ENCODE measurements at regions not wholly inside any gene's neighbourhood (a gene's known extent, or its start where the extent isn't known, plus 50 kb on each side); places are given as distances from the start of the nearest gene placed in this dataset.
"Not testable (repeated sequence)": the region's sequence is repeated elsewhere in the genome, so short reads cannot be mapped to it uniquely, and the experiment has no call there.

GRCh38 chr1:38180388-38180787 lies 133.8 kb upstream of the POU3F1 start:
- not testable (repeated sequence) for DNase-seq (ENCODE audit: low read depth in 3 of 3)

- DNase-seq (ENCODE audit: low read depth in 3 of 3) = no peak
These were observed 132.9 kb upstream of the POU3F1 start for GRCh38 chr1:38179483-38179882.

DNA sequence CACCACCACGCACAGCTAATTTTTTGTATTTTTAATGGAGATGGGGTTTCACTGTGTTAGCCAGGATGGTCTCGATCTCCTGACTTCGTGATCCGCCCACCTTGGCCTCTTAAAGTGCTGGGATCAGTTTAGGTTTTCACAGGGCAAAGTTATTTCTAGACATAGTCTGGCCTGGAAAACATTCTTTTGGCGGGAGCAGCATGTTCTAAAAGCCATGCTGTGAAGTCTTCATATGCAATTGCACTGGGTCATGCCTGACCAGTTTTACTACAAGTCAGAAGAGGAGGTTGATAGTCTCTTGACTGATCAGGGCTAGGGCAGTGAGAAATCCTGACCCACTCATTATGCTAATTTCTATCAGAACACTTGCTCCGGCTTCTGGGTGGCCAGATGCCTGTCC lies 131.6 kb upstream of the POU3F1 start:
- DNase-seq (ENCODE audit: low read depth in 3 of 3) = no peak

DNA sequence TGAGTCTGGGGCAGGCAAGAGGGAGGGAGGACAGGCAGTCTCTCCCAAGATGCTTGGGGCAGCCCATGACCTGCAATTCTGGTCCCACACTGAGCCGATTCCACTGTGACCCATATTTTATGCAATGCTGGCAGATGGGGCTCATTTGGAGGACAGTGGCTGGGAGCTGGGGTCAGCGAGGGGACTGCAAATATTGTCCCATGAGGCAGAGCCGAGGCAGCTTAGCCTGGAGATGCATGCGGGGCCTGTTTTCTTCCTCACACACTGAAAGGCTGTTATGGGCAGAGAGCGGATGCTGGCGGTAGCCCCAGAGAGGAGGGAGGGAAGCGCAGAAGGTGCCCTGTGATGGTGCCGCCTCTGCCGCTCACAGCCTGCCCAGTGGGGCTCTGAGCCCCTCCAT lies 128.5 kb upstream of the POU3F1 start:
- no peak for DNase-seq (ENCODE audit: low read depth in 3 of 3)

GRCh38 chr1:38173848-38174247 lies 127.3 kb upstream of the POU3F1 start:
- no peak for DNase-seq (ENCODE audit: low read depth in 3 of 3)

DNA sequence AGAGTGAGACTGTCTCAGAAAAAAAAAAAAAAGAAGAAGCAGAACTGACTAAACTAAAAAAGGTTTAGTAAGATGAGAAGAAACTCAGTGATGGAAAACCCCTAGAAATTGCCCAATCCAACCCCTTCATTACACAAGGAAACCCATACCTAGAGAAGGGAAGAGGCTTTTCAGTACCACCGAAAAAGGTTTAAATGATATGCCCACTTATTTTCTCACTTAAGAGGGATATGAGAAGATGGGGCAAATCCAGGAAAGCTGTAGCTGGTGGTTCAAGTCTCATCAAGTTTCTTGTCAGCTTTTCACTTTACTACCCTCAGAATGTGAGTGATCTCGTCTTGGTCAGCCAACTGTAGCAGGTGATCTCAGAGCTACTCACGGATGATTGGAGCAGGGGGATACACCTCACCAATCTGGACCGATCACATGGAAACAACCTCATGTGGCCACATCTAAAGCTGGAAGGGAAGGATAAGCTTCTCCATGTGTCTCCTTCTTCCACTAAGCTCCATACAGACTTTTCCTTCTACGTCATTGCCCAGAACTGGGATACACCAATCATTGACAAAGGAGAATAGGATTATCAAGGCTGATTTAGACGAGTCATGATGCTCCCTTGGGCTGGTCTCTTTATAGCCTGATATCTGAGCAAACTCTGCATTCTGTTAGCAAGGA lies 126.7 kb upstream of the POU3F1 start:
- DNase-seq (ENCODE audit: low read depth in 3 of 3) = no peak

- no peak for DNase-seq (ENCODE audit: low read depth in 3 of 3)
These were observed 122.5 kb upstream of the POU3F1 start for GRCh38 chr1:38169121-38169520.

GRCh38 chr1:38168365-38168764 lies 121.8 kb upstream of the POU3F1 start:
- no peak for DNase-seq (ENCODE audit: low read depth in 3 of 3)

DNA sequence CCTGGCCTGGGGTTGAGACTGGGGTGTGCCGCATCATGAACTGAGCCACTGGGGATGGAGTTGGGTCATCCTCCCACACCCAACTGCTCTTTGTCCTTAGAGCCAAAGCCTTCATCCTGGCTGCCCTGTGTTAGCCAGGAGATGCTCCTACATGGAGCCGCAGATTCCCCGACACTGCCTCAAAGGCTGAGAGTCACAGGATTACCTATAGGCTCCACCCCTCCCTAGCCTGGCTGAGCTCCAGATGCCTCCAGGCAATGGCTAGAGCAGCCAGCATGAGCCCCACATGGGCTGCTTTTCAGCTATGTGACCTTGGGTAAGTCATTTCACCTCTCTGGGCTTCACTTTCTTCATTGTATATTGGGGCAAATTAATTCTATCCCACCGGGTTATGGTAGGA lies 119.9 kb upstream of the POU3F1 start:
- DNase-seq (ENCODE audit: low read depth in 3 of 3) = no peak

GRCh38 chr1:38153778-38154470 lies 107.3 kb upstream of the POU3F1 start:
- DNase-seq (ENCODE audit: low read depth in 3 of 3) = no peak

DNA sequence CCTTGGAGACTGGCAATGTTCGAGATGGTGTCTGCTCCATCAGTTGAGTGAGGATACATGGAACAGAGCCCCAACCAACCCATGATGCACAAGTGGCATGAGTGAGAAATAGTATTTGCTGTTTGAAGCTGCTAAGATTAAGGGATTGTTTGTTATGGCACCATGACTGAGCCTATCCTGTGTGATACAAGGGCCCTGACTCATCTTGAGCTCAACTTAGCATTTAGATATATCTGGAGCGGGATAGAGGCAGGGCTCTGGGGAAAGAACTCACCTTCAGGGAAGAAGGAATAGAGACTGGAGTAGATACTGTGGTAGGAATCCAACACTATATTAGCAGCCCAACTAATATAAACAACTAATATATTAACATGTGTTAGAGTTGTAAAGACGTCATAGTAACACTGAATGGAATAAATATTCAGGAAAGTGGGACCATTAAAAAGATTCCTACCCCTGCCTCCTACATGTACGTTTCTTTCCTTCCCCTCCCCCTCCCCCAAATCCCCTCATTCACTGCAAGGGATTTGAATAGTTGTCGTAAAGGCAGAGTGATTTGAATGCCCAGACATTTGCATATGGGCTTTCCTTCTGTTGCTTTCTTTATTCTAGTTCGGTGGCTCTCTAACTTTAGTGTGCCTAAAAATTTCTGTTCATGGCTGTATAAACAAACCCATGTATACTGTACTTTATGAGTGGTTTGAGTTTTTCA lies 106.6 kb upstream of the POU3F1 start:
- DNase-seq (ENCODE audit: low read depth in 3 of 3) = no peak

DNA sequence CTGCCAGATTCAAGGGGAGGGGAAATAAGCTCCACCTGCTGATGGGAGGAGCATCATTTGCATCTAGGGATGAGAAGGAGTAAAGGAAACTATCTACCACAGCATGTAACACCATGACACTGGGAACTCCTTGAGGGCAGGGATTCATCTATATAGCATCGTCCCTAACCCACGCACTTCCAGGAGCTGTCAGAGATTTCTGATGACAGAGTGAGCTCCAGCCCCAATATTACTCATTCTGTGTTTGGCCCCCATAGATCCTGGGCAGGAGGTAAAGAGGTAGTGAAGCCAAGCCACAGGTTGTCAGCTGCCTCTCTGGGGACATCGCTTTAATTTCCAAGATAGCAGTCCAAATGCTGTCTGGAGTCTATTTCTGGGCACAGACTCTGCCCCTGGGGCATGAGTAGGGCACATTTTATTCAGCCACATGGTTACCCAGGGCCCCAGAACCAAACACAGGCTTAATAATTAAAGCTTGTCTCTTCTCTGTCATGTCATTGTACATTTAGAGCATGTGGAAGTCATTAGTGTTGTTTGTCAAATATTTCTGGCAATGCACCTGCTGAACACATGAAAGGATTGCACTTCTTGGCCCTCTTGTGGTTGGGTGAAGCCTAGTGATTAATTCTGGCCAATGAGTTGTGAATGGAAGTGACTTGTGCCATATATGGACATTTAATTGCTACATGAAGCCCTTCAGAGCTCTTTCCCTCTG lies 105.9 kb upstream of the POU3F1 start:
- DNase-seq (ENCODE audit: low read depth in 3 of 3) = no peak

GRCh38 chr1:38151399-38151798 lies 104.8 kb upstream of the POU3F1 start:
- DNase-seq (ENCODE audit: low read depth in 3 of 3) = no peak

DNA sequence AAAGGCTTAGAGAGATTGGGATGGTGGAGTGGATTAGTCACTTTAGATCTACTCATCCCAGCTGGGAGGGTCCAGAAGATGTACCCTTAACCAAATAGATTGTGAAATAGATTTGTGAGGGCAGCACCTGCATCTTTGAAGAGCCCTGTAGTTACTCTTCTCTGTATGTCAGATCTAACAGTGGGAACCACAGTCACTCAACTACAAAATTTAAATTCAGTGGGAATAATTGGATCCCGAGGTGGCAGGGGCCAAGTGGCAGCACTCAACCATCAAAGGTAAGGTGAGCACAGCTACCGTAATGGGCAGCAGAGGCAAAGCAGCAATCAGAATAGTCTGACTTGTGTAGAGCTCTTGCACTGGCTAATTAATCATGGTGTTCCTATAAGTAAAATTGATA lies 99.5 kb upstream of the POU3F1 start:
- DNase-seq (ENCODE audit: low read depth in 3 of 3) = not testable (repeated sequence)

DNA sequence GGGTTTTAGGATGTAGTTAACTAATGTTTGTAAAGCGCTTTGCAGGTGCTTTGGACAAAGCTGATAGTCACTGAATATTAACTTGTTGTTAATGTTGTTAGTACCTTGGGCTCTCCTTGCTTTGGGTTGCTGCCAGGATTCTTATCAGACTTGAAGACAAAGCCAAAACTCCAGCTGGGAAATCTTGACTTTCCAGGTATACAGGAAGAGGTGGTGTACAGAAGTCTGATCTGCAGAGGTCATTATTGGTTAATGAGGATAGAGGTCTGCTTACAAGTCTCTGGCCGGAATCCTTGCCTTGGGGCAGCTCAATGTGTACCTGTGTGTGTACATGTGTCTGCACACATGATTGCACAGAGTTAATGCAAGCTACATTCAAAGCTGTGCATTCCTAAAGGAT lies 96.0 kb upstream of the POU3F1 start:
- no peak for DNase-seq (ENCODE audit: low read depth in 3 of 3)

GRCh38 chr1:38141483-38141882 lies 94.9 kb upstream of the POU3F1 start:
- no peak for DNase-seq (ENCODE audit: low read depth in 3 of 3)

- DNase-seq (ENCODE audit: low read depth in 3 of 3) = no peak
These were observed 93.3 kb upstream of the POU3F1 start for GRCh38 chr1:38139738-38140487.

DNA sequence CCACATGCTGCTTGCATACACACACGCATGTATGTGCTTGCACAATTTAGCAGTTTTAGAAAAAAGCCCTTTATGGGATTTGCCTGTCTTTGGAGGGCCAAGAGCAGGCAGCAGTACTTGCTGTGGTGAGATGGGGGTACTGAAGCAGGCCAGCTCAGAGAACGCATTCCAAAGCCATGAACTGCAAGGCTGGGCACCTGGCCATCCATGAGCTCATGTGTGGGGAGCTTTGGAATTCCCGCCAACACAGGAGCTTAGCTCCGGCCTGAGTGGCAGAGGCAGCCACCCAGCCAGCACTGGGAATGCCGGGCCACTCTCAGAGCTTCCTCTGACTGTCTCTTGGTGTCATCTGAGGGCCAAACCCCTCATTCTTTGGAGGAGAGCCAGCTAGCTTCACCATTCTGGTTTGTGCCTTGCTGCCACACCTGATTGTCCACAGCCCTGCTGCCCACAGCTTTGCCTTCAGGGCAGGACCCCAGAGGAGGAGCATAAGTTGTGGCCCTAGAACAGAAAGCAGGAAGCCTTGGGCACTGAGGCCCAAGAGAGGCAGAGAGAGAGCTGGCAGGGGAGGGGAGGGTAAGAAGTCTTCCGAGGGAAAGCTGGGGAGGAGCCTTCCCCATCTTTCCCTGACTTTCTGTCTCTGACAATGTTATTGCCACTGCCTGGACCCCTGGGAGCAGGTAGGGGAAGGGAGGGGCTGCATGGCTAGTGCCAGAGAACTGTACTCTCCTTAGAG lies 92.1 kb upstream of the POU3F1 start:
- DNase-seq (ENCODE audit: low read depth in 3 of 3) = no peak

DNA sequence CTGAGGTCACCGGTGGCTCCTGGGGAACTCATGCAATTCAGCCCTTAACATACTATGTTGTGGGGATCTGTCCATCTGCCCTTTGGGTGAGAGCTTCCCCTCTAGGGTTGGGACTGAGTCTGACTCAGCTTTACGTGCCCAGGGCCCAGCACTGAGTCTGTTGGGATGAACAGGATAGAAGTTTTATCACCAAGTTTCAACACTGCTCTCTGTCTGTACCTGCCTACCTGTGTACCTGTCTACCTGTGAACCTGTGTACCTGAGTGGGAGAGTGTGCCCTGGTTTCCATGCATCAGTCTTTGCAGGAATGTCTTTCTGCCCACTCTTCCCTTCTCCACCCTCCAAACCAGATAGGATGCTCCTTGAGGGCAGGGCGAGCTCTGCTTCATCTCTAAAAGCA lies 90.6 kb upstream of the POU3F1 start:
- DNase-seq (ENCODE audit: low read depth in 3 of 3) = no peak

GRCh38 chr1:38135625-38136414 lies 89.2 kb upstream of the POU3F1 start:
- no peak for DNase-seq (ENCODE audit: low read depth in 3 of 3)
